ENCODE measurements at regions not wholly inside any gene's neighbourhood (a gene's known extent, or its start where the extent isn't known, plus 50 kb on each side); places are given as distances from the start of the nearest gene placed in this dataset.

- TF ChIP-seq EZH2phosphoT487 (IDR thresholded peaks at IDR 0.05; ENCODE audit: borderline replicate concordance, low read length), result no peak
- TF ChIP-seq, protein P1, sequence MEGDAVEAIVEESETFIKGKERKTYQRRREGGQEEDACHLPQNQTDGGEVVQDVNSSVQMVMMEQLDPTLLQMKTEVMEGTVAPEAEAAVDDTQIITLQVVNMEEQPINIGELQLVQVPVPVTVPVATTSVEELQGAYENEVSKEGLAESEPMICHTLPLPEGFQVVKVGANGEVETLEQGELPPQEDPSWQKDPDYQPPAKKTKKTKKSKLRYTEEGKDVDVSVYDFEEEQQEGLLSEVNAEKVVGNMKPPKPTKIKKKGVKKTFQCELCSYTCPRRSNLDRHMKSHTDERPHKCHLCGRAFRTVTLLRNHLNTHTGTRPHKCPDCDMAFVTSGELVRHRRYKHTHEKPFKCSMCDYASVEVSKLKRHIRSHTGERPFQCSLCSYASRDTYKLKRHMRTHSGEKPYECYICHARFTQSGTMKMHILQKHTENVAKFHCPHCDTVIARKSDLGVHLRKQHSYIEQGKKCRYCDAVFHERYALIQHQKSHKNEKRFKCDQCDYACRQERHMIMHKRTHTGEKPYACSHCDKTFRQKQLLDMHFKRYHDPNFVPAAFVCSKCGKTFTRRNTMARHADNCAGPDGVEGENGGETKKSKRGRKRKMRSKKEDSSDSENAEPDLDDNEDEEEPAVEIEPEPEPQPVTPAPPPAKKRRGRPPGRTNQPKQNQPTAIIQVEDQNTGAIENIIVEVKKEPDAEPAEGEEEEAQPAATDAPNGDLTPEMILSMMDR (IDR thresholded peaks at IDR 0.05; ENCODE audit: low read depth, low read length, poor library complexity, severe bottlenecking), result no peak
- Histone ChIP-seq H4K20me1 (ENCODE audit: control insufficient read depth, insufficient read depth, low read depth, low read length) (no peaks in the 10 kb centered on the region), H3K9me3 (ENCODE audit: control insufficient read depth, insufficient read depth, low read length) (no peaks in the 10 kb centered on the region), H3K36me3 (ENCODE audit: control insufficient read depth, low read length) (no peaks in the 10 kb centered on the region), H3F3A (ENCODE audit: control insufficient read depth, insufficient read depth) (peaks cover 6% of the 10 kb centered on the region), H3K4me1 (ENCODE audit: control insufficient read depth, low read length) (peaks cover 21% of the 10 kb centered on the region), H3K9me2 (replicated peaks; ENCODE audit: control insufficient read depth, low read length) (no peaks in the 10 kb centered on the region), H3K27me3 (ENCODE audit: control insufficient read depth, low read length) (no peaks in the 10 kb centered on the region), H3K4me3 (ENCODE audit: low read length) (no peak overlapping the region), H3K4me2 (ENCODE audit: low read length) (no peak overlapping the region), H3K27ac (ENCODE audit: low read depth, low read length) (no peak overlapping the region), H3K79me2 (ENCODE audit: control insufficient read depth, low read length) (no peaks in the 10 kb centered on the region)
These were observed 126.9 kb upstream of the HES1 start for GRCh38 chr3:194009019-194009418.

- Histone ChIP-seq H3K79me2 (ENCODE audit: control insufficient read depth, low read length) (no peaks in the 10 kb centered on the region), H3K36me3 (ENCODE audit: control insufficient read depth, low read length) (no peaks in the 10 kb centered on the region), H3K27me3 (ENCODE audit: control insufficient read depth, low read length) (no peaks in the 10 kb centered on the region), H3K4me2 (ENCODE audit: low read length) (no peak overlapping the region), H3K27ac (ENCODE audit: low read depth, low read length) (no peak overlapping the region), H4K20me1 (ENCODE audit: control insufficient read depth, insufficient read depth, low read depth, low read length) (no peaks in the 10 kb centered on the region), H3K4me3 (ENCODE audit: low read length) (no peak overlapping the region), H3K9me2 (replicated peaks; ENCODE audit: control insufficient read depth, low read length) (no peaks in the 10 kb centered on the region), H3K4me1 (ENCODE audit: control insufficient read depth, low read length) (peaks cover 11% of the 10 kb centered on the region), H3F3A (ENCODE audit: control insufficient read depth, insufficient read depth) (peaks cover 6% of the 10 kb centered on the region), H3K9me3 (ENCODE audit: control insufficient read depth, insufficient read depth, low read length) (no peaks in the 10 kb centered on the region)
- no peak for TF ChIP-seq EZH2phosphoT487 (IDR thresholded peaks at IDR 0.05; ENCODE audit: borderline replicate concordance, low read length)
- TF ChIP-seq, protein P1 (IDR thresholded peaks at IDR 0.05; ENCODE audit: low read depth, low read length, poor library complexity, severe bottlenecking), result no peak
These were observed 125.9 kb upstream of the HES1 start for GRCh38 chr3:194009892-194010533.

GRCh38 chr3:194011807-194012206 is 124.1 kb upstream of the HES1 start:
- H3K4me3 ChIP-seq (ENCODE audit: low read length), result no peak overlapping the region
- no peaks in the 10 kb centered on the region for H3K4me1 ChIP-seq (ENCODE audit: control insufficient read depth, low read length)
- H3K27me3 ChIP-seq (ENCODE audit: control insufficient read depth, low read length), result no peaks in the 10 kb centered on the region
- no peaks in the 10 kb centered on the region for H3K36me3 ChIP-seq (ENCODE audit: control insufficient read depth, low read length)
- no peaks in the 10 kb centered on the region for H3K79me2 ChIP-seq (ENCODE audit: control insufficient read depth, low read length)
- no peaks in the 10 kb centered on the region for H3F3A ChIP-seq (ENCODE audit: control insufficient read depth, insufficient read depth)
- H3K27ac ChIP-seq (ENCODE audit: low read depth, low read length), result no peak overlapping the region
- no peaks in the 10 kb centered on the region for H4K20me1 ChIP-seq (ENCODE audit: control insufficient read depth, insufficient read depth, low read depth, low read length)
- H3K9me3 ChIP-seq (ENCODE audit: control insufficient read depth, insufficient read depth, low read length), result no peaks in the 10 kb centered on the region
- TF ChIP-seq EZH2phosphoT487 (IDR thresholded peaks at IDR 0.05; ENCODE audit: borderline replicate concordance, low read length), result no peak
- TF ChIP-seq, protein P1 (IDR thresholded peaks at IDR 0.05; ENCODE audit: low read depth, low read length, poor library complexity, severe bottlenecking), result no peak
- H3K4me2 ChIP-seq (ENCODE audit: low read length), result no peak overlapping the region
- H3K9me2 ChIP-seq (replicated peaks; ENCODE audit: control insufficient read depth, low read length), result no peaks in the 10 kb centered on the region
